ENCODE measurements at regions not wholly inside any gene's neighbourhood (a gene's known extent, or its start where the extent isn't known, plus 50 kb on each side); places are given as distances from the start of the nearest gene placed in this dataset.

DNA sequence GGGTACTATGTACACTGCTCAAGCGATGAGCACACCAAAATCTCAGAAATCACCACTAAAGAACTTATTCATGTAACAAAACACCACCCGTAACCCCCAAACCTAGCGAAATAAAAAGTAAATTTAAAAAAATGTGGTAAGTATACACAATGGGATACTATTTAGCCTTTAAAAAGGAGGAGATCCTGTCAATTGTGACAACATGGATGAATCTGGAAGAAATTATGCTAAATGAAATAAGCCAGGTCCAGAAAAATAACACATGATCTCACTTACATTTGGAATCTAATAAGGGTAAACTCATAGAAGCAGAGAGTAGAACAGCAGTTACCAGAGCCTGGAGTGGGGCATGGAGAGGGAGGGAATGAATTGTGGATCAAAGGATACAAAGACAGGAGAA, 98.5 kb upstream of the SPATS2L start:
- TF ChIP-seq, protein P1, sequence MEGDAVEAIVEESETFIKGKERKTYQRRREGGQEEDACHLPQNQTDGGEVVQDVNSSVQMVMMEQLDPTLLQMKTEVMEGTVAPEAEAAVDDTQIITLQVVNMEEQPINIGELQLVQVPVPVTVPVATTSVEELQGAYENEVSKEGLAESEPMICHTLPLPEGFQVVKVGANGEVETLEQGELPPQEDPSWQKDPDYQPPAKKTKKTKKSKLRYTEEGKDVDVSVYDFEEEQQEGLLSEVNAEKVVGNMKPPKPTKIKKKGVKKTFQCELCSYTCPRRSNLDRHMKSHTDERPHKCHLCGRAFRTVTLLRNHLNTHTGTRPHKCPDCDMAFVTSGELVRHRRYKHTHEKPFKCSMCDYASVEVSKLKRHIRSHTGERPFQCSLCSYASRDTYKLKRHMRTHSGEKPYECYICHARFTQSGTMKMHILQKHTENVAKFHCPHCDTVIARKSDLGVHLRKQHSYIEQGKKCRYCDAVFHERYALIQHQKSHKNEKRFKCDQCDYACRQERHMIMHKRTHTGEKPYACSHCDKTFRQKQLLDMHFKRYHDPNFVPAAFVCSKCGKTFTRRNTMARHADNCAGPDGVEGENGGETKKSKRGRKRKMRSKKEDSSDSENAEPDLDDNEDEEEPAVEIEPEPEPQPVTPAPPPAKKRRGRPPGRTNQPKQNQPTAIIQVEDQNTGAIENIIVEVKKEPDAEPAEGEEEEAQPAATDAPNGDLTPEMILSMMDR (conservative IDR thresholded peaks at IDR 0.05): no peak
- Mint-ChIP-seq H3K4me1 (ENCODE audit: unreplicated experiment) (peaks cover 6% of the 10 kb centered on the region), H3K27me3 (no peaks in the 10 kb centered on the region)

DNA sequence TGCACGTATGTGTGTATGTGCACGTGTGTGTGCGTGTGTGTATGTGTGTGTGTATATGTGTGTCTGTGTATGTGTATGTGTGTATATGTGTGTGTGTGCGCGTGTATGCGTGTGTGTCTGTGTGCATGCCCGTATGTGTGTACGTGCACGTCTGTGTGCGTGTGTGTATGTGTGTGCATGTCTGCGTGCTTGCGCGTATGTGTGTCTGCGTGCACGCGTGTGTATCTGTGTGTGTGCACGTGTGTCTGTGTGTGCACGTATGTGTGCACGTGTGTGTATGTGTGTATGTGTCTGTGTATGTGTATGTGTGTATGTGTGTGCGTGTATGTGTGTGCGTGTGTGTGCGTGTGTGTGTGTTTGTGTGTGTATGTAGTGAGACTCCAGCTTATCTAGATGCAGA, 97.5 kb upstream of the SPATS2L start:
- no peak overlapping the region for H3K4me3 Mint-ChIP-seq
- H3K36me3 Mint-ChIP-seq: no peaks in the 10 kb centered on the region
- H3K4me1 Mint-ChIP-seq (ENCODE audit: unreplicated experiment): peaks cover 13% of the 10 kb centered on the region
- TF ChIP-seq, protein P1 (conservative IDR thresholded peaks at IDR 0.05): no peak
- no peak for DNase-seq (ENCODE audit: extremely low spot score, unreplicated experiment)
- H3K9me3 Mint-ChIP-seq: no peaks in the 10 kb centered on the region
- no peak overlapping the region for H3K27ac Mint-ChIP-seq
- H3K27me3 Mint-ChIP-seq: no peaks in the 10 kb centered on the region

More for the DNA sequence above, 98.5 kb upstream of the SPATS2L start:
- no peaks in the 10 kb centered on the region for H3K36me3 Mint-ChIP-seq
- no peak overlapping the region for H3K27ac Mint-ChIP-seq
- no peak overlapping the region for H3K4me3 Mint-ChIP-seq
- no peak for DNase-seq (ENCODE audit: extremely low spot score, unreplicated experiment)
- H3K9me3 Mint-ChIP-seq: no peaks in the 10 kb centered on the region

DNA sequence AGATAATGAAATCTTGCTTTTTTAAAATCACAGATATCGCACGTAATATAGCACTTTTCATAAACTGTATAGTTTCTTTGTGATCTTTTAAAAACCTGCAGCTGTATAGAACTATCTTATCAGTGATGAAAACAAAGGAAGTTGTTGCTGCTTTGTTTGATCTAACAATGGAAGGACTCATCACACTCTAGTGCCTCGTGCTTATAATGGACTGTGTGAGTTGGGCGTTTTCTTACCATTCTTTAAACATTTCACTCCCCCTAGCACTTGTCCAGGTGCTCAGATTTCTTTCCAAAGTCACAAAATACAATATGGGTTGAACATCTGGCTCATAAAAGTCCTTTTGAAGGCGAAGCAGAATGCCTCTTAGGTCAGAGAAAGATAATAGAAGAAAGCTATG, 94.8 kb upstream of the SPATS2L start:
- Mint-ChIP-seq H3K36me3 (no peaks in the 10 kb centered on the region), H3K9me3 (no peaks in the 10 kb centered on the region), H3K27me3 (no peaks in the 10 kb centered on the region), H3K4me3 (no peak overlapping the region), H3K4me1 (ENCODE audit: unreplicated experiment) (peaks cover 19% of the 10 kb centered on the region), H3K27ac (no peak overlapping the region)
- no peak for DNase-seq (ENCODE audit: extremely low spot score, unreplicated experiment)
- TF ChIP-seq, protein P1 (conservative IDR thresholded peaks at IDR 0.05): no peak

DNA sequence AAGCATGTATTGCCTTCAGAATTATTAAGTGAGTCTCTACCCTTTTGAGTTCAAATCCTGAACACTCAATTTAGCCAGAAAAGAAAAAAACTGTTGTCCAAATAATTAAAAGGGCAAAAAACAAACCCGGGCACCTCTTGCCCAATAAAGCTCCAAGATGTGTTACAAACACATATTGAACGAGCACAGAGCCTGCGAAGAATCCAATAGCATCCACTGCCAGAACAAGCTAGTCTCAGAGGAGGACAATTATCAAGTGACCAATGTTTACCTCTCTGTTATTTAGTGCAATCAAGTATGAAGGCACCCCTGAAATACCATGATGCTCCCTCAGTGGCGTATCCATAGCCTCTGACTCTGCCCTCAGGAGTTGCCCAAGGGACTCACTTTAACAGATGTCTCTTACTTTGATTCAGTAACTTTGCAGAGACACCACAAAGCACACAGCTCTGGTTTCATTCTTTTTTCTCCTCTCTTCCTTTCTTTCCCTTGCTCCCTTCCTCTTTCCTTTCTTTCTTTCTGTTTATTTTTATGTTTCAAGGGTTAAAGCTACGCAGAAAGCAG, 93.5 kb upstream of the SPATS2L start:
- DNase-seq (ENCODE audit: extremely low spot score, unreplicated experiment): no peak
- H3K27ac Mint-ChIP-seq: no peak overlapping the region
- no peaks in the 10 kb centered on the region for H3K9me3 Mint-ChIP-seq

DNA sequence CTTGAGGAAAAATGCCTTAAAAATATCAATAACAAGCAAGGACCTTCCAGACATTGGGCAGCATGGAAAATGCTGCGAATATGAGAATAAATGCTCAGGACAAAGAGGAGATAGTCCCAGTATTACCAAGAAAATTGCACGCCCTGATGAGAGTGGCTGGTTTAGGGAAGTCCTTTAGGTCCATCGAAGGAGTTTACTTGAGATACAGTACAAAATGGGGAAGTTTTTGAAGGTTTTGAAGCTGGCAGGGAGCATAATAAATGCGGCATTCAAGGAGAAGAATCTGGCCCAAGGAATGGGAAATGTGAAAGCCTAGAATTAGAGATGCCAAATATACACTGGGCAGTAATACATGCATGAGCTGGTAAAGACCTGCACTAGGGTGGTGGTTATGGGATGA, 90.2 kb upstream of the SPATS2L start:
- Mint-ChIP-seq H3K36me3 (no peaks in the 10 kb centered on the region), H3K27me3 (no peaks in the 10 kb centered on the region), H3K4me3 (no peak overlapping the region), H3K9me3 (no peaks in the 10 kb centered on the region), H3K27ac (no peak overlapping the region), H3K4me1 (ENCODE audit: unreplicated experiment) (peaks cover 36% of the 10 kb centered on the region)
- TF ChIP-seq, protein P1 (conservative IDR thresholded peaks at IDR 0.05): no peak
- DNase-seq (ENCODE audit: extremely low spot score, unreplicated experiment): no peak

More for the DNA sequence above, 93.5 kb upstream of the SPATS2L start:
- H3K4me3 Mint-ChIP-seq: no peak overlapping the region
- TF ChIP-seq, protein P1 (conservative IDR thresholded peaks at IDR 0.05): no peak
- peaks cover 19% of the 10 kb centered on the region for H3K4me1 Mint-ChIP-seq (ENCODE audit: unreplicated experiment)
- H3K27me3 Mint-ChIP-seq: no peaks in the 10 kb centered on the region
- no peaks in the 10 kb centered on the region for H3K36me3 Mint-ChIP-seq

DNA sequence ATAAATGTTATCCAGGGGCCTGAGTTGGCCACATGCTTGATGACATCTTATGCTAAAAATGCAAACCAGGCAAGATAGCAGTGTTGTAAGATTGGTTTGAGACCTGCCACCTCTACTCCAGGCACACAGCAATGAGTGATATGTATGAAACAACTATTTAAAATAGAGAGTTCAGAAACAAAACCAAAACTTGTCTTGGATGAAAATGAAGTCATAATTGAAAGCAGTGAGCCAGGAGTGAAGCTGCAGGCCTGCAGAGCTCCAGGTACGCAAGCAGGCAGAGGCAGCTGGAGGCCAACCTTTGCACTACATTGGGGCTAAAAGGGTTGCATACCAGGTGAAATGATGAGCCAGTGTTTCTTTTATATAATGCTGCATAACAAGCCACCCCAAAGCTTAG, 89.2 kb upstream of the SPATS2L start:
- TF ChIP-seq, protein P1 (conservative IDR thresholded peaks at IDR 0.05): no peak
- Mint-ChIP-seq H3K4me1 (ENCODE audit: unreplicated experiment) (peaks cover 40% of the 10 kb centered on the region), H3K27me3 (no peaks in the 10 kb centered on the region), H3K36me3 (no peaks in the 10 kb centered on the region), H3K9me3 (no peaks in the 10 kb centered on the region), H3K27ac (no peak overlapping the region), H3K4me3 (no peak overlapping the region)
- no peak for DNase-seq (ENCODE audit: extremely low spot score, unreplicated experiment)
